ENCODE measurements at regions not wholly inside any gene's neighbourhood (a gene's known extent, or its start where the extent isn't known, plus 50 kb on each side); places are given as distances from the start of the nearest gene placed in this dataset.
A peak's percentile ranks its signal among the peaks of the same experiment; 100 is the strongest.
"Not testable (repeated sequence)": the region's sequence is repeated elsewhere in the genome, so short reads cannot be mapped to it uniquely, and the experiment has no call there.

- FAIRE-seq: no peak
- no peak for TF ChIP-seq POLR2A (IDR thresholded peaks at IDR 0.05; ENCODE audit: low read depth, low read length)
- no peak for DNase-seq (ENCODE audit: insufficient read length, low spot score)
These were observed 433.8 kb upstream of the CBLB start for GRCh38 chr3:106302451-106303221.

DNA sequence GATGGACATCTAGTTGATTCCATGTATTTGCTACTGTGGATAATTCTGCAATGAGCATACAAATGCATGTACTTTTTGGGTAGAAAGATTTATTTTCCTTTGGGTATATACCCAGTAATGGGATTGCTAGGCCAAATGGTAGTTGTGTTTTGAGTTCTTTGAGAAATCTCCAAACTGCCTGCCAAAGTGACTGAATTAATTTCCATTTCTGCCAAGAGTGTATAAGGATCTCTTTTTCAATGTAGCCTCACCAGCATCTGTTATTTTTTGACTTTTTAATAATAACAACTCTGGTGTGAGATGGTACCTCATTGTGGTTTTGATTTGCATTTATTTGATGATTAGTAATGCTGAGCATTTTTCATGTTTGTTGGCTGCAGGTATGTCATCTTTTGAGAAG lies 435.0 kb upstream of the CBLB start:
- DNase-seq (ENCODE audit: insufficient read length, low spot score) (no peak), FAIRE-seq (no peak)
- TF ChIP-seq POLR2A (IDR thresholded peaks at IDR 0.05; ENCODE audit: low read depth, low read length): no peak

- no peak for FAIRE-seq
- no peak for TF ChIP-seq POLR2A (IDR thresholded peaks at IDR 0.05; ENCODE audit: low read depth, low read length)
These were observed 436.3 kb upstream of the CBLB start for GRCh38 chr3:106305127-106305526.

DNA sequence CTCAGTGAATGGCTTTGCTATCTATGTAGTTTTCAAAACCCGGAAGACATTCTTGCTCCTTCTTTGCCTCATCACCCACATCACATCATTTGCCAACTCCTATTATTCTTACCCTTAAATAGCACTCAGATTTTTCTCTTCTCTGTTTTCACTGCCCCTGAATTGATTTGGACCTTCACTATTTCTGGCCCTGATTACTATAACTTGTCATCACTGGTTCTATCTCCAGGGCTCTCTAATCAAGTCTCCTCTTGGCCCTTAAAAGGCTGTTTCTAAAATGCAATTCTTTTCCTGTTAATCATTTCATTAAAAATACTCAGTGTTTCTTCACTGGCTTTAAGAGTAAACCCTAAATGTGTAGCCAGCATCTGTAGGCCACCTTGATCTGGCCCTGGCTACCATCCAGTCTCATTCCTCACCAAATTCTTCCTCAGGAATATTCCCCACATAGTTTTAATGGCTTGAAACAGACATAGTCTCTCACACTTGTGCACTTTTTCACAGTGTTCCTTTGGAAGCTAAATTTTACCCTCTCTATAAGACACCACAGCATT lies 437.1 kb upstream of the CBLB start:
- no peak for DNase-seq (ENCODE audit: insufficient read length, low spot score)
- no peak for TF ChIP-seq POLR2A (IDR thresholded peaks at IDR 0.05; ENCODE audit: low read depth, low read length)
- FAIRE-seq: no peak

More at GRCh38 chr3:106305127-106305526, 436.3 kb upstream of the CBLB start:
- no peak for DNase-seq (ENCODE audit: insufficient read length, low spot score)

DNA sequence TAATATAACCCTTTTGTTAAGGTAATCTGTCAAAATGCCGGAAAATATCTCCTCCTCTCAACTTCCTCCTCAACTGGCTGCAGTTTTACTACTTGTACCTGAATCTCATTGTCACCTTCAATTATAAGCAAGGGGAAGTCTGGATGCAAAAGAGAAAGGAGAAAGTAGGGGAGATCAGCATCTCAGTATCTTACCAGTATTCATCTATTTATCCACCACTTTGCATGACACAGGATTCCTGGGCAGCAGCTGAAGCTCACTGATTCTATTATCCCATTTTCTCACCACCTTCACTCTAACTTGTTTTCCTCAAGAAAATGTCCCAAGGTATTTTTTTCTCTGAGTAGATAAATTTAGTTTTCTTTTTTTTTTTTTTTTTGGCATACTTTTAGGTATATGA lies 440.5 kb upstream of the CBLB start:
- no peak for DNase-seq (ENCODE audit: insufficient read length, low spot score)
- no peak for TF ChIP-seq POLR2A (IDR thresholded peaks at IDR 0.05; ENCODE audit: low read depth, low read length)
- no peak for FAIRE-seq

- not testable (repeated sequence) for DNase-seq (ENCODE audit: insufficient read length, low spot score); FAIRE-seq
These were observed 441.0 kb upstream of the CBLB start for GRCh38 chr3:106309798-106310197.

GRCh38 chr3:106317141-106318055 lies 448.6 kb upstream of the CBLB start:
- FAIRE-seq (no peak), DNase-seq (ENCODE audit: insufficient read length, low spot score) (no peak)
- no peak for TF ChIP-seq POLR2A (IDR thresholded peaks at IDR 0.05; ENCODE audit: low read depth, low read length)

DNA sequence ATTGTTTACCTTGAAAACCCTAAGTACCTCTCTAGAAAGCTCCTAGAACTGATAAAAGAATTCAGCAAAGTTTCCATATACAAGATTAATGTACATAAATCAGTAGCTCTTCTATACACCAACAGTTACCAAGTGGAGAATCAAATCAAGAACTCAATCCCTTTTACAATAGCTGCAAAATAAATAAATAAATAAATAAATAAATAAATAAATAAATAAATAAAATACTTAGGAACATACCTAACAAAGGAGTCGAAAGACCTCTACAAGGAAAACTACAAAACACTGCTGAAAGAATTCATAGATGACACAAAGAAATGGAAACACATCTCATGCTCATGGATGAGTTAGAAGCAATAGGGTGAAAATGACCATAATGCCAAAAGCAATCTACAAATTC lies 452.6 kb upstream of the CBLB start:
- FAIRE-seq; DNase-seq (ENCODE audit: insufficient read length, low spot score): not testable (repeated sequence)

DNA sequence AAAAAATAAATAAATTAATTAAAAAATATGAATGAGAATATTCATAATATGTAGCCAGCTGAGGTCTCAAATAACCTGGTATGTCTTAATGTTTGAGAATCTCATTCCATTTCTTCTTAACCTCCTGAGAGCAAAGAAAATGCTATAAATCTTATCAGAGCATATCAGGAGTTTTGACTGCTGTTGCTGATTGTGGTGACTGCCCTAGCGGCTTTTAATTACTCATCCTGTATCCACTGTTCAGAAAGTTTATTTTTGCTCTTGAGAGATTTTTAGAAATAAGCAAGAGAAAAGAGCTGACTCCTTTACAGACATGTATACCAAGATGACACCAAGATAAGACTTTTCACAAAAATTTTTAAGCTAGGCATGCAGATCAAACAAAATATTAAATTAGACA lies 454.8 kb upstream of the CBLB start:
- DNase-seq (ENCODE audit: insufficient read length, low spot score) (no peak), FAIRE-seq (no peak)
- no peak for TF ChIP-seq POLR2A (IDR thresholded peaks at IDR 0.05; ENCODE audit: low read depth, low read length)

DNA sequence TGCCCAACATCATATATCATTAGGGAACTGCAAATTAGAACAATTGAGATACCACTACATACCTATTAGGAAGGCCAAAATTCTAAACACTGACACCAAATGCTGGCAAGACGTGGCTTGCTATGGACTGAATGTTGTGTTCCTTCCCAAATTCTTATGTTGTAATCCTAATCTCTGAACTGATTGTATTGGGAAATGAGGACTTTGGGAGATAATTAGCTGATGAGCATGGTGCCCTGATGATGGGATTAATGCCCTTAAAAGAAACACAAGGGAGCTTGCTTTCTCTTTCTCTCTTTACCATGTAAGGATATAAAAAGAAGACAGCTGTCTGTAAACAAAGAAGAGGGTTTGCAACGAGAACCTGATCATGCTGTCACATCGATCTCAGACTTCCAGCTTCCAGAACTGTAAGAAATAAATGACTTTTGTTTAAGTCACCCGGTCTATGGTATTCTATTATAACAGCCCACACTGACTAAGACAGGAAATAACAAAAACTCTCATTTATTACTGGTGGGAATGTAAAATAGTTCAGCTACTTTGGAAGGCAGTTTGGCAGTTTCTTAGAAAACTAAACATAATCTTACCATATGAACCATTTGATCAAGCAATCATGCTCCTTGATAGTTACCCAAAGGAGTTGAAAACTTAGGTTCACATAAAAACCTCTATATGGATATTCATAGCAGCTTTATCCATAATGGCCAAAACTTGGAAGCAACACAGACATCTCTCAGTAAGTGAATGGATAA lies 458.3 kb upstream of the CBLB start:
- FAIRE-seq (peak; percentile 30), DNase-seq (ENCODE audit: insufficient read length, low spot score) (no peak)
- no peak for TF ChIP-seq POLR2A (IDR thresholded peaks at IDR 0.05; ENCODE audit: low read depth, low read length)

GRCh38 chr3:106327696-106328025 lies 458.8 kb upstream of the CBLB start:
- peak; percentile 80 for FAIRE-seq
- DNase-seq (ENCODE audit: insufficient read length, low spot score): no peak
- TF ChIP-seq POLR2A (IDR thresholded peaks at IDR 0.05; ENCODE audit: low read depth, low read length): no peak

GRCh38 chr3:106328224-106328623 lies 459.4 kb upstream of the CBLB start:
- no peak for TF ChIP-seq POLR2A (IDR thresholded peaks at IDR 0.05; ENCODE audit: low read depth, low read length)
- DNase-seq (ENCODE audit: insufficient read length, low spot score) (no peak), FAIRE-seq (no peak)

- TF ChIP-seq POLR2A (IDR thresholded peaks at IDR 0.05; ENCODE audit: low read depth, low read length): no peak
- DNase-seq (ENCODE audit: insufficient read length, low spot score) (no peak), FAIRE-seq (no peak)
These were observed 460.7 kb upstream of the CBLB start for GRCh38 chr3:106329521-106329920.

GRCh38 chr3:106331636-106332035 lies 462.8 kb upstream of the CBLB start:
- DNase-seq (ENCODE audit: insufficient read length, low spot score) (no peak), FAIRE-seq (peak; percentile 45)
- no peak for TF ChIP-seq POLR2A (IDR thresholded peaks at IDR 0.05; ENCODE audit: low read depth, low read length)
